GM12878 (cell line): ENCODE measurements at regions not wholly inside any gene's neighbourhood (a gene's known extent, or its start where the extent isn't known, plus 50 kb on each side); places are given as distances from the start of the nearest gene placed in this dataset.

ENCODE experiments used
- ATAC-seq: fragments of 200-7000 bp; cut with Tn5 transposase; 3 replicates; pipeline ENCODE4 v1.9.1; 2020; ENCODE audit warnings: mild to moderate bottlenecking, moderate library complexity
- BruUV-seq: library from RNA; stranded (reverse); fragments of 400-500 nt; replicated peaks from 2 replicates; lab custom pipeline; 2021; lab: Mats Ljungman, UMichigan
- CTCF ChIA-PET: fragments of 300-600 bp; sonication (Branson Sonifier 250); formaldehyde crosslinking; extraction: SDS; loops from one replicate; lab custom pipeline; 2021; ENCODE audit warnings: inconsistent platforms; lab: Yijun Ruan, JAX
- POLR2A ChIA-PET: fragments of 350-600 bp; formaldehyde crosslinking; extraction: SDS; loops from one replicate; lab custom pipeline; 2021; ENCODE audit warnings: inconsistent platforms; lab: Charles Lee
- RAD21 ChIA-PET: fragments of 300-600 bp; sonication (Branson Sonifier 250); formaldehyde crosslinking; loops from one replicate; lab custom pipeline; 2023; ENCODE audit warnings: antibody characterized with exemption; ENCODE audit not compliant: unreplicated experiment; lab: Charles Lee
- SMC1A ChIA-PET: fragments of 300-600 bp; sonication (Branson Sonifier 250); formaldehyde crosslinking; loops from one replicate; lab custom pipeline; 2023; ENCODE audit not compliant: unreplicated experiment, uncharacterized antibody; lab: Charles Lee
- DNase-seq: peaks from one replicate; pipeline ENCODE4 v3.0.0-alpha.2; 2011; ENCODE audit warnings: low read depth, low spot score
- FAIRE-seq: peaks from 3 replicates; lab custom pipeline; 2011; peaks lifted over from hg19 to GRCh38; lab: Jason Lieb, UNC
- H2AFZ ChIP-seq: 2 replicates; pipeline ENCODE4 v1.6.0; 2011; ENCODE audit warnings: low read depth, low read length, control low read depth; ENCODE audit not compliant: control insufficient read depth
- H3K27ac ChIP-seq: 2 replicates; pipeline ENCODE4 v1.5.1; 2011; ENCODE audit warnings: control low read depth; ENCODE audit not compliant: control insufficient read depth, insufficient read depth
- H3K27me3 ChIP-seq, 2 experiments: replicated peaks in 1 of 2; 2 replicates each; pipeline versions ENCODE4 v1.6.0 to v1.6.1; 2011; ENCODE audit warnings: low read length in 1 of 2; ENCODE audit not compliant: control insufficient read depth in 2 of 2, insufficient read depth in 2 of 2
- H3K36me3 ChIP-seq, 2 experiments: 2 replicates each; pipeline ENCODE4 v1.5.1; 2011; ENCODE audit warnings: low read length in 1 of 2; ENCODE audit not compliant: control insufficient read depth in 2 of 2, insufficient read depth in 2 of 2
- H3K4me1 ChIP-seq: 2 replicates; pipeline ENCODE4 v1.6.1; 2011; ENCODE audit warnings: mild to moderate bottlenecking, low read length, moderate library complexity, mixed read lengths; ENCODE audit not compliant: control insufficient read depth, insufficient read depth
- H3K4me2 ChIP-seq: 2 replicates; pipeline ENCODE4 v1.6.0; 2011; ENCODE audit warnings: control low read depth; ENCODE audit not compliant: control insufficient read depth, insufficient read depth
- H3K4me3 ChIP-seq: fragments of 200-600 bp; sonication (generic); 2 replicates; pipeline ENCODE4 v1.5.1; 2016
- H3K79me2 ChIP-seq: 2 replicates; pipeline ENCODE4 v1.6.0; 2011; ENCODE audit warnings: low read length; ENCODE audit not compliant: control insufficient read depth, insufficient read depth
- H3K9ac ChIP-seq: 2 replicates; pipeline ENCODE4 v1.8.0; 2011; ENCODE audit warnings: low read length, control low read depth, mixed read lengths; ENCODE audit not compliant: control insufficient read depth, insufficient read depth
- H3K9me3 ChIP-seq: replicated peaks from 3 replicates; pipeline ENCODE4 v1.5.1; 2011; ENCODE audit warnings: mild to moderate bottlenecking, low read length; ENCODE audit not compliant: control insufficient read depth, insufficient read depth
- H4K20me1 ChIP-seq: 2 replicates; pipeline ENCODE4 v1.6.0; 2011; ENCODE audit not compliant: control insufficient read depth, insufficient read depth
- BACH1 ChIP-seq: fragments of 450-650 bp; IDR thresholded peaks from 2 replicates; pipeline ENCODE4 v1.6.1; 2017; ENCODE audit warnings: mild to moderate bottlenecking, borderline replicate concordance
- ETV6 ChIP-seq, 2 experiments: fragments of 450-650 bp in 1 of 2; IDR thresholded peaks in 1 of 2; conservative IDR thresholded peaks in 1 of 2; 2 replicates each; pipeline ENCODE4 v1.6.1; 2014; ENCODE audit warnings: antibody characterized with exemption in 1 of 2, borderline replicate concordance in 1 of 2, low read depth in 1 of 2, mild to moderate bottlenecking in 1 of 2, moderate library complexity in 1 of 2
- KDM1A ChIP-seq: fragments of 200-600 bp; sonication (generic); IDR thresholded peaks from 2 replicates; pipeline ENCODE4 v1.6.1; 2016; ENCODE audit warnings: borderline replicate concordance
- KLF5 ChIP-seq: fragments of 450-650 bp; IDR thresholded peaks from 2 replicates; pipeline ENCODE4 v1.6.1; 2014; ENCODE audit warnings: mild to moderate bottlenecking; ENCODE audit not compliant: partially characterized antibody
- MTA2 ChIP-seq: fragments of 450-650 bp; IDR thresholded peaks from 2 replicates; pipeline ENCODE4 v1.6.1; 2016; ENCODE audit warnings: low read depth, mild to moderate bottlenecking, moderate library complexity
- NRF1 ChIP-seq: conservative IDR thresholded peaks from 2 replicates; pipeline ENCODE4 v1.6.1; 2011; ENCODE audit warnings: mild to moderate bottlenecking, low read depth, low read length, improper control_type of control experiment
- PAX5 ChIP-seq: IDR thresholded peaks from 2 replicates; pipeline ENCODE4 v1.6.1; 2011; ENCODE audit warnings: low read depth, low read length, borderline replicate concordance
- PML ChIP-seq: IDR thresholded peaks from 2 replicates; pipeline ENCODE4 v1.6.1; 2012; ENCODE audit warnings: low read length, inconsistent platforms
- SMAD1 ChIP-seq: fragments of 450-650 bp; IDR thresholded peaks from 2 replicates; pipeline ENCODE4 v1.6.1; 2018; ENCODE audit warnings: mild to moderate bottlenecking, low read depth; ENCODE audit not compliant: partially characterized antibody
- SP1 ChIP-seq: IDR thresholded peaks from one replicate; pipeline ENCODE4 v1.6.1; 2011; ENCODE audit warnings: low read depth, low read length
- STAT3 ChIP-seq: IDR thresholded peaks from 2 replicates; pipeline ENCODE4 v1.6.1; 2011; ENCODE audit warnings: low read depth, low read length, improper control_type of control experiment
- WGBS: methylation state at CpG from one replicate; pipeline ENCODE4 v1.1.6; 2016; ENCODE audit warnings: low lambda C conversion rate; ENCODE audit not compliant: insufficient replicate concordance, insufficient coverage; ENCODE audit errors: missing lambda C conversion rate; 5-methylcytosine and 5-hydroxymethylcytosine counted together
- in situ Hi-C: fragments of 300-500 bp; cut with MboI; formaldehyde crosslinking; loops from 9 replicates; pipeline ENCODE4 v1.14.3; 2018; ENCODE audit warnings: mixed read lengths
- intact Hi-C: fragments of 100-400 bp; cut with micrococcal nuclease; formaldehyde crosslinking; loops from one replicate; pipeline ENCODE4 v1.14.2; 2022; ENCODE audit not compliant: unreplicated experiment
- TF ChIP-seq, protein P1 (sequence below): IDR thresholded peaks from 2 replicates; pipeline ENCODE4 v1.6.1; 2012; ENCODE audit warnings: mild to moderate bottlenecking, low read depth, low read length
- TF ChIP-seq, protein P2 (sequence below), 3 experiments: IDR thresholded peaks in 2 of 3; conservative IDR thresholded peaks in 1 of 3; 2 replicates each; pipeline ENCODE4 v1.5.1; 2011; ENCODE audit warnings: low read depth in 3 of 3, low read length in 3 of 3, mild to moderate bottlenecking in 3 of 3, control low read depth in 2 of 3, moderate library complexity in 2 of 3, inconsistent platforms in 1 of 3, mixed read lengths in 1 of 3; ENCODE audit not compliant: control insufficient read depth in 2 of 3, insufficient read depth in 1 of 3; ENCODE audit errors: extremely low read depth in 1 of 3
- TF ChIP-seq, protein P3 (sequence below): IDR thresholded peaks from 2 replicates; pipeline ENCODE4 v1.6.1; 2012; ENCODE audit warnings: low read depth, low read length, improper control_type of control experiment
- TF ChIP-seq, protein P4 (sequence below): IDR thresholded peaks from 2 replicates; pipeline ENCODE4 v1.6.1; 2011; ENCODE audit warnings: borderline replicate concordance, low read depth, mild to moderate bottlenecking, moderate library complexity, mixed read lengths, low read length; ENCODE audit not compliant: insufficient read depth; ENCODE audit errors: extremely low read length
- TF ChIP-seq, protein P5 (sequence below): IDR thresholded peaks from 2 replicates; pipeline ENCODE4 v1.6.1; 2011; ENCODE audit warnings: mild to moderate bottlenecking, low read depth, low read length, moderate library complexity; ENCODE audit not compliant: insufficient replicate concordance

DNA sequence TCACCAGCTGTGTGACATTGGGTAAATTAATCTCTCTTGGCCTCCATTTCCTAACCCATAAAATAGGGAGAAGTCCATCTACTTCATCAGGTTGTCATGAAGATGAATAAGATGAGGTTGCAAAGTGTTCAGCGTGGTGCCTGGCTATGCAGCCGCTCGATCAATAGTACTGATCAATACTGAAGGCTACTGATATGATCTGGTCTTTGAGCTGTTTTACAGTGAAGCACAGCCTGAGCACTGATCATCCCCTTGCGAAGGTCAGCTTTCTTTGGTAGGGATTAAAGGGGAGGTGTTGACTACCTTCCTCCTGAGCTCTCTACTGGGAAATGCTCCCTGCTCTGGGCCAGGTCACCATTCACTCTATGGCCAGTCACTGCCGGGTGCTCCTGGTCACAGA, 108.4 kb upstream of the NOCT start:
- Histone ChIP-seq H2AFZ (no peak overlapping the region), H3K27ac (no peak overlapping the region), H3K9me3 (no peaks in the 10 kb centered on the region), H3K4me2 (no peak overlapping the region), H3K9ac (no peak overlapping the region), H3K79me2 (no peaks in the 10 kb centered on the region), H3K36me3 (no peaks in the 10 kb centered on the region), H4K20me1 (no peaks in the 10 kb centered on the region), H3K27me3 (no peaks in the 10 kb centered on the region), H3K4me3 (no peak overlapping the region), H3K4me1 (no peaks in the 10 kb centered on the region)
- 27% methylated on average over 5 of the region's 5 CpGs for WGBS
- intact Hi-C loops = no loop called here
- FAIRE-seq (no peak), DNase-seq (no peak), ATAC-seq (no peak)
- RAD21 ChIA-PET = no interaction called here
- CTCF ChIA-PET = no interaction called here
- POLR2A ChIA-PET = no interaction called here
- SMC1A ChIA-PET = no interaction called here
- in situ Hi-C loops = no loop called here
- TF ChIP-seq, protein P1, sequence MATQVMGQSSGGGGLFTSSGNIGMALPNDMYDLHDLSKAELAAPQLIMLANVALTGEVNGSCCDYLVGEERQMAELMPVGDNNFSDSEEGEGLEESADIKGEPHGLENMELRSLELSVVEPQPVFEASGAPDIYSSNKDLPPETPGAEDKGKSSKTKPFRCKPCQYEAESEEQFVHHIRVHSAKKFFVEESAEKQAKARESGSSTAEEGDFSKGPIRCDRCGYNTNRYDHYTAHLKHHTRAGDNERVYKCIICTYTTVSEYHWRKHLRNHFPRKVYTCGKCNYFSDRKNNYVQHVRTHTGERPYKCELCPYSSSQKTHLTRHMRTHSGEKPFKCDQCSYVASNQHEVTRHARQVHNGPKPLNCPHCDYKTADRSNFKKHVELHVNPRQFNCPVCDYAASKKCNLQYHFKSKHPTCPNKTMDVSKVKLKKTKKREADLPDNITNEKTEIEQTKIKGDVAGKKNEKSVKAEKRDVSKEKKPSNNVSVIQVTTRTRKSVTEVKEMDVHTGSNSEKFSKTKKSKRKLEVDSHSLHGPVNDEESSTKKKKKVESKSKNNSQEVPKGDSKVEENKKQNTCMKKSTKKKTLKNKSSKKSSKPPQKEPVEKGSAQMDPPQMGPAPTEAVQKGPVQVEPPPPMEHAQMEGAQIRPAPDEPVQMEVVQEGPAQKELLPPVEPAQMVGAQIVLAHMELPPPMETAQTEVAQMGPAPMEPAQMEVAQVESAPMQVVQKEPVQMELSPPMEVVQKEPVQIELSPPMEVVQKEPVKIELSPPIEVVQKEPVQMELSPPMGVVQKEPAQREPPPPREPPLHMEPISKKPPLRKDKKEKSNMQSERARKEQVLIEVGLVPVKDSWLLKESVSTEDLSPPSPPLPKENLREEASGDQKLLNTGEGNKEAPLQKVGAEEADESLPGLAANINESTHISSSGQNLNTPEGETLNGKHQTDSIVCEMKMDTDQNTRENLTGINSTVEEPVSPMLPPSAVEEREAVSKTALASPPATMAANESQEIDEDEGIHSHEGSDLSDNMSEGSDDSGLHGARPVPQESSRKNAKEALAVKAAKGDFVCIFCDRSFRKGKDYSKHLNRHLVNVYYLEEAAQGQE = no peak
- TF ChIP-seq PAX5 = no peak
- TF ChIP-seq, protein P2, sequence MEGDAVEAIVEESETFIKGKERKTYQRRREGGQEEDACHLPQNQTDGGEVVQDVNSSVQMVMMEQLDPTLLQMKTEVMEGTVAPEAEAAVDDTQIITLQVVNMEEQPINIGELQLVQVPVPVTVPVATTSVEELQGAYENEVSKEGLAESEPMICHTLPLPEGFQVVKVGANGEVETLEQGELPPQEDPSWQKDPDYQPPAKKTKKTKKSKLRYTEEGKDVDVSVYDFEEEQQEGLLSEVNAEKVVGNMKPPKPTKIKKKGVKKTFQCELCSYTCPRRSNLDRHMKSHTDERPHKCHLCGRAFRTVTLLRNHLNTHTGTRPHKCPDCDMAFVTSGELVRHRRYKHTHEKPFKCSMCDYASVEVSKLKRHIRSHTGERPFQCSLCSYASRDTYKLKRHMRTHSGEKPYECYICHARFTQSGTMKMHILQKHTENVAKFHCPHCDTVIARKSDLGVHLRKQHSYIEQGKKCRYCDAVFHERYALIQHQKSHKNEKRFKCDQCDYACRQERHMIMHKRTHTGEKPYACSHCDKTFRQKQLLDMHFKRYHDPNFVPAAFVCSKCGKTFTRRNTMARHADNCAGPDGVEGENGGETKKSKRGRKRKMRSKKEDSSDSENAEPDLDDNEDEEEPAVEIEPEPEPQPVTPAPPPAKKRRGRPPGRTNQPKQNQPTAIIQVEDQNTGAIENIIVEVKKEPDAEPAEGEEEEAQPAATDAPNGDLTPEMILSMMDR (IDR thresholded peaks at IDR 0.05 in 2 of 3, conservative IDR thresholded peaks at IDR 0.05 in 1 of 3; ENCODE audit: control insufficient read depth in 2 of 3, extremely low read depth in 1 of 3, insufficient read depth in 1 of 3, low read depth in 3 of 3, low read length in 3 of 3) = no peak
- TF ChIP-seq, protein P3, sequence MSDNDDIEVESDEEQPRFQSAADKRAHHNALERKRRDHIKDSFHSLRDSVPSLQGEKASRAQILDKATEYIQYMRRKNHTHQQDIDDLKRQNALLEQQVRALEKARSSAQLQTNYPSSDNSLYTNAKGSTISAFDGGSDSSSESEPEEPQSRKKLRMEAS = no peak
- no peak for TF ChIP-seq KDM1A
- no peak for TF ChIP-seq SP1
- TF ChIP-seq KLF5 = no peak
- TF ChIP-seq, protein P4, sequence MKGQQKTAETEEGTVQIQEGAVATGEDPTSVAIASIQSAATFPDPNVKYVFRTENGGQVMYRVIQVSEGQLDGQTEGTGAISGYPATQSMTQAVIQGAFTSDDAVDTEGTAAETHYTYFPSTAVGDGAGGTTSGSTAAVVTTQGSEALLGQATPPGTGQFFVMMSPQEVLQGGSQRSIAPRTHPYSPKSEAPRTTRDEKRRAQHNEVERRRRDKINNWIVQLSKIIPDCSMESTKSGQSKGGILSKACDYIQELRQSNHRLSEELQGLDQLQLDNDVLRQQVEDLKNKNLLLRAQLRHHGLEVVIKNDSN = no peak
- TF ChIP-seq, protein P5, sequence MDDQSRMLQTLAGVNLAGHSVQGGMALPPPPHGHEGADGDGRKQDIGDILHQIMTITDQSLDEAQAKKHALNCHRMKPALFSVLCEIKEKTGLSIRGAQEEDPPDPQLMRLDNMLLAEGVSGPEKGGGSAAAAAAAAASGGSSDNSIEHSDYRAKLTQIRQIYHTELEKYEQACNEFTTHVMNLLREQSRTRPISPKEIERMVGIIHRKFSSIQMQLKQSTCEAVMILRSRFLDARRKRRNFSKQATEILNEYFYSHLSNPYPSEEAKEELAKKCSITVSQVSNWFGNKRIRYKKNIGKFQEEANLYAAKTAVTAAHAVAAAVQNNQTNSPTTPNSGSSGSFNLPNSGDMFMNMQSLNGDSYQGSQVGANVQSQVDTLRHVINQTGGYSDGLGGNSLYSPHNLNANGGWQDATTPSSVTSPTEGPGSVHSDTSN = no peak
- TF ChIP-seq PML = no peak
- no peak for TF ChIP-seq MTA2
- TF ChIP-seq SMAD1 = no peak
- TF ChIP-seq BACH1 = no peak
- TF ChIP-seq NRF1 = no peak
- TF ChIP-seq STAT3 = no peak
- no peak for TF ChIP-seq ETV6 (conservative IDR thresholded peaks at IDR 0.05 in 1 of 2, IDR thresholded peaks at IDR 0.05 in 1 of 2; ENCODE audit: borderline replicate concordance in 1 of 2, low read depth in 1 of 2)
- BruUV-seq = no TSS peak
